Suprapubic skin (tissue), 3 donors: ENCODE measurements at regions not wholly inside any gene's neighbourhood (a gene's known extent, or its start where the extent isn't known, plus 50 kb on each side); places are given as distances from the start of the nearest gene placed in this dataset.

Experiments used
- EP300 ChIP-seq: sonication (generic); formaldehyde crosslinking; IDR thresholded peaks from one replicate; pipeline ENCODE4 v1.6.1; 2017; ENCODE audit warnings: antibody characterized with exemption
- POLR2A ChIP-seq, 2 donors: fragments of 450-650 bp; IDR thresholded peaks; one replicate each; pipeline ENCODE4 v1.6.1; 2017; ENCODE audit warnings: antibody characterized with exemption in 2 of 2, mild to moderate bottlenecking in 2 of 2, moderate library complexity in 2 of 2
- TF ChIP-seq, protein P1 (sequence below), 2 donors: fragments of 200-600 bp in 1 of 2; fragments of 450-650 bp in 1 of 2; sonication (generic) in 1 of 2; IDR thresholded peaks; one replicate each; pipeline ENCODE4 v1.5.1; 2016 to 2019; ENCODE audit warnings: antibody characterized with exemption in 2 of 2, mild to moderate bottlenecking in 1 of 2, moderate library complexity in 1 of 2

DNA sequence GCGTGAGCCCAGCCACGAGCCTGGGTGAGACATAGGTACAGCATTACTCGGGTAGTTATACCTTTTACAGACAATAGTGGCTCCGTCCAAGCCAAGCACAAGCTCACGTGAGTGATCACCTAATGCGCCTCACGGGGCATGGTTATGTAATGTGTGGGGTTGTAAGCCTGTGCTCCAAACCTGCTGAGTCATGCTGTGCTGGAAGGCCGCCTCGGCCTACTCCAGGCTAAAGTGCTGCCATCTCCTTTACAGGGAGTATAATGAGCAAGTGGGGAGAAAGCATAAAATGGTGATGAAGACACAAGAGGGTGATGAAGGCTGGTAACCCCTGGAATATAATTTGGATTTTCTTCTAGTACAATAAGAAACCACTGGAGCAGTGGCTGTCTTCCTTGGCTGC, 175.8 kb upstream of the STT3B start:
- TF ChIP-seq POLR2A (IDR thresholded peaks at IDR 0.05): no peak
- TF ChIP-seq EP300: no peak
- TF ChIP-seq, protein P1, sequence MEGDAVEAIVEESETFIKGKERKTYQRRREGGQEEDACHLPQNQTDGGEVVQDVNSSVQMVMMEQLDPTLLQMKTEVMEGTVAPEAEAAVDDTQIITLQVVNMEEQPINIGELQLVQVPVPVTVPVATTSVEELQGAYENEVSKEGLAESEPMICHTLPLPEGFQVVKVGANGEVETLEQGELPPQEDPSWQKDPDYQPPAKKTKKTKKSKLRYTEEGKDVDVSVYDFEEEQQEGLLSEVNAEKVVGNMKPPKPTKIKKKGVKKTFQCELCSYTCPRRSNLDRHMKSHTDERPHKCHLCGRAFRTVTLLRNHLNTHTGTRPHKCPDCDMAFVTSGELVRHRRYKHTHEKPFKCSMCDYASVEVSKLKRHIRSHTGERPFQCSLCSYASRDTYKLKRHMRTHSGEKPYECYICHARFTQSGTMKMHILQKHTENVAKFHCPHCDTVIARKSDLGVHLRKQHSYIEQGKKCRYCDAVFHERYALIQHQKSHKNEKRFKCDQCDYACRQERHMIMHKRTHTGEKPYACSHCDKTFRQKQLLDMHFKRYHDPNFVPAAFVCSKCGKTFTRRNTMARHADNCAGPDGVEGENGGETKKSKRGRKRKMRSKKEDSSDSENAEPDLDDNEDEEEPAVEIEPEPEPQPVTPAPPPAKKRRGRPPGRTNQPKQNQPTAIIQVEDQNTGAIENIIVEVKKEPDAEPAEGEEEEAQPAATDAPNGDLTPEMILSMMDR (IDR thresholded peaks at IDR 0.05): no peak
